ENCODE measurements at regions not wholly inside any gene's neighbourhood (a gene's known extent, or its start where the extent isn't known, plus 50 kb on each side); places are given as distances from the start of the nearest gene placed in this dataset.

GRCh38 chr12:92503971-92504593 is 198.7 kb upstream of the PLEKHG7 start:
- Histone ChIP-seq H3K27me3 (ENCODE audit: control insufficient read depth, insufficient read depth, low read length) (no peaks in the 10 kb centered on the region), H3K36me3 (ENCODE audit: insufficient read depth, low read length) (no peaks in the 10 kb centered on the region), H3K4me2 (ENCODE audit: low read length) (peak overlapping the region; percentile 52), H3K4me3 (ENCODE audit: low read length) (no peak overlapping the region), H3K9ac (ENCODE audit: low read depth, low read length) (peak overlapping the region; percentile 14), H3K9me3 (replicated peaks; ENCODE audit: low read length) (no peaks in the 10 kb centered on the region), H3K4me1 (ENCODE audit: control insufficient read depth, insufficient read depth, low read length) (peaks cover 42% of the 10 kb centered on the region)

GRCh38 chr12:92503029-92503931 is 199.5 kb upstream of the PLEKHG7 start:
- Histone ChIP-seq H3K36me3 (ENCODE audit: insufficient read depth, low read length) (no peaks in the 10 kb centered on the region), H3K9ac (ENCODE audit: low read depth, low read length) (peak overlapping the region; percentile 14), H3K4me3 (ENCODE audit: low read length) (no peak overlapping the region), H3K9me3 (replicated peaks; ENCODE audit: low read length) (no peaks in the 10 kb centered on the region), H3K27me3 (ENCODE audit: control insufficient read depth, insufficient read depth, low read length) (no peaks in the 10 kb centered on the region), H3K4me2 (ENCODE audit: low read length) (peak overlapping the region; percentile 52), H3K4me1 (ENCODE audit: control insufficient read depth, insufficient read depth, low read length) (peaks cover 42% of the 10 kb centered on the region)

DNA sequence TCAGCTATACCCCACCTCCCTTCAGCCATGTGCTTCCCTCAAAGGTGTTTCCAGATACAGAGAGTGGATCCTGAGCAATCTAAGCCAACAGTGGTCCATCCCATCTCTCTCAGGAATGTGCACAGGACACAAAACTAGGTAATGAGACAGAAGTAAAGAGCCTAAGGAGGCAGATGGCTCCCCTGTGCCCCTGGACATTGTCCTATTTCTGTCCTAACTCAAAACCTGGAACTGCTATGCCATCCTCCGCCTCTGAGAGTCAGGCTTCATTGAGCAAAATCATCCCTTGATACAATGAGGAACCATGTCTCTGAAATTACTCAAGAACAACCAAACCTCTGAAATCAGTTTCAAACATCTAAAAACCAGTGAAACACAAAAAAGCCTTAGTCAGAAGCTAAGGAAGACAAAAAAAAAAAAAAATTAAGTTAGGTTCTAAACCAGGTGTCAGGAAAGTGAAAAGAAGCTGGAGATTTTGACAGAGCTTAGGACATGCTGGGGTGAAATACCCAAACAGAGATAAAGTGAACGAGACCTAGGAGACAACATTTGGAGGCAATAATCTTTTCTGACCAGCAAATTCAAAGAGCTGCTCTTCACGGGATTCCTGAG is 200.3 kb upstream of the PLEKHG7 start:
- H3K4me3 ChIP-seq (ENCODE audit: low read length): no peak overlapping the region
- no peaks in the 10 kb centered on the region for H3K27me3 ChIP-seq (ENCODE audit: control insufficient read depth, insufficient read depth, low read length)
- H3K4me2 ChIP-seq (ENCODE audit: low read length): no peak overlapping the region
- H3K4me1 ChIP-seq (ENCODE audit: control insufficient read depth, insufficient read depth, low read length): peaks cover 42% of the 10 kb centered on the region
- no peaks in the 10 kb centered on the region for H3K36me3 ChIP-seq (ENCODE audit: insufficient read depth, low read length)
- no peaks in the 10 kb centered on the region for H3K9me3 ChIP-seq (replicated peaks; ENCODE audit: low read length)
- no peak overlapping the region for H3K9ac ChIP-seq (ENCODE audit: low read depth, low read length)

DNA sequence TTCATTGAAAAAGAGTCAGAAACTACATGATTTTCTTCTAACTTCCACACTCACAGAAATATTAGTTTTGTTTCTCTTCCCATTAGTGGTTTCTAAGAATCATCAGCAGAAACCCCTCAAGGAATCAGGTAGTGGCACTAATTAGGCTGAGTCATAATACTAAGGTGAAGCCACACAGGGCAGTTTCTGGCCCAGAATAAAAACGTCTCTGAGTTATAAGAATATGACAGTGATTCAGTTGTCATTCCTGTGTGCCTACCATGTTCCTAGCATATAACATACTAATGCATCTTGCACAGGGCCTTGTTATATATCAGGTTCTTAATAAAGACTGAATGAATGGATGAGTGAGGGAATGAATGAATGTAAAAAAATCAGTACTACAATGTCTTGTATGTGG is 206.0 kb upstream of the PLEKHG7 start:
- H3K9me3 ChIP-seq (replicated peaks; ENCODE audit: low read length): no peaks in the 10 kb centered on the region
- no peaks in the 10 kb centered on the region for H3K27me3 ChIP-seq (ENCODE audit: control insufficient read depth, insufficient read depth, low read length)
- H3K4me1 ChIP-seq (ENCODE audit: control insufficient read depth, insufficient read depth, low read length): peaks cover 4% of the 10 kb centered on the region
- H3K4me2 ChIP-seq (ENCODE audit: low read length): no peak overlapping the region
- H3K36me3 ChIP-seq (ENCODE audit: insufficient read depth, low read length): no peaks in the 10 kb centered on the region
- H3K9ac ChIP-seq (ENCODE audit: low read depth, low read length): no peak overlapping the region
- H3K4me3 ChIP-seq (ENCODE audit: low read length): no peak overlapping the region

- no peaks in the 10 kb centered on the region for H3K9me3 ChIP-seq (replicated peaks; ENCODE audit: low read length)
- H3K4me2 ChIP-seq (ENCODE audit: low read length): no peak overlapping the region
- no peaks in the 10 kb centered on the region for H3K36me3 ChIP-seq (ENCODE audit: insufficient read depth, low read length)
- peaks cover 4% of the 10 kb centered on the region for H3K4me1 ChIP-seq (ENCODE audit: control insufficient read depth, insufficient read depth, low read length)
- no peak overlapping the region for H3K9ac ChIP-seq (ENCODE audit: low read depth, low read length)
- H3K4me3 ChIP-seq (ENCODE audit: low read length): no peak overlapping the region
- H3K27me3 ChIP-seq (ENCODE audit: control insufficient read depth, insufficient read depth, low read length): no peaks in the 10 kb centered on the region
These were observed 207.7 kb upstream of the PLEKHG7 start for GRCh38 chr12:92495108-92495507.

DNA sequence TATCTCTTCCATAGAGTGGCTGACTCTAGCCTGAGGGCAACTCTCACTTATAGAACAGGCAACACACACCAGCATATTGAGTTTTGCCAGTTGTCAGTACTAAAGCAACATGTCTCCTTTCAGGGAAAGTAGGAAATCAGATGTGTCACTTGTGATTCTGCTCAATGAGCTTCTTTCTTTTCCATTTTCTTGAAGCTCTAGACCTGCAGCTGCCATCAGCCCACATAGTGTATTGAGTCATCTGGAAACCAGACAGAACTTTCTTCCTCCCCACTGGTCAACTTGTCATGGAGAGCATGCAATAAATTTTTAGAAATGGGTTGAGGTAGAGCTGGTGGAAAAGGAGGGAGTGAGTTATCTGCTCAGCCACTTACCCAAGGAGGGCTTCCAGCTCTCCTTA is 209.0 kb upstream of the PLEKHG7 start:
- Histone ChIP-seq H3K4me1 (ENCODE audit: control insufficient read depth, insufficient read depth, low read length) (peaks cover 4% of the 10 kb centered on the region), H3K9me3 (replicated peaks; ENCODE audit: low read length) (no peaks in the 10 kb centered on the region), H3K4me3 (ENCODE audit: low read length) (no peak overlapping the region), H3K4me2 (ENCODE audit: low read length) (no peak overlapping the region), H3K9ac (ENCODE audit: low read depth, low read length) (no peak overlapping the region), H3K27me3 (ENCODE audit: control insufficient read depth, insufficient read depth, low read length) (no peaks in the 10 kb centered on the region), H3K36me3 (ENCODE audit: insufficient read depth, low read length) (no peaks in the 10 kb centered on the region)

GRCh38 chr12:92492995-92493394 is 209.8 kb upstream of the PLEKHG7 start:
- Histone ChIP-seq H3K4me2 (ENCODE audit: low read length) (no peak overlapping the region), H3K27me3 (ENCODE audit: control insufficient read depth, insufficient read depth, low read length) (no peaks in the 10 kb centered on the region), H3K4me1 (ENCODE audit: control insufficient read depth, insufficient read depth, low read length) (peaks cover 4% of the 10 kb centered on the region), H3K4me3 (ENCODE audit: low read length) (no peak overlapping the region), H3K9ac (ENCODE audit: low read depth, low read length) (no peak overlapping the region), H3K9me3 (replicated peaks; ENCODE audit: low read length) (no peaks in the 10 kb centered on the region), H3K36me3 (ENCODE audit: insufficient read depth, low read length) (no peaks in the 10 kb centered on the region)

GRCh38 chr12:92492291-92492690 is 210.5 kb upstream of the PLEKHG7 start:
- H3K4me3 ChIP-seq (ENCODE audit: low read length): no peak overlapping the region
- no peak overlapping the region for H3K4me2 ChIP-seq (ENCODE audit: low read length)
- no peaks in the 10 kb centered on the region for H3K9me3 ChIP-seq (replicated peaks; ENCODE audit: low read length)
- no peaks in the 10 kb centered on the region for H3K27me3 ChIP-seq (ENCODE audit: control insufficient read depth, insufficient read depth, low read length)
- peaks cover 4% of the 10 kb centered on the region for H3K4me1 ChIP-seq (ENCODE audit: control insufficient read depth, insufficient read depth, low read length)
- no peaks in the 10 kb centered on the region for H3K36me3 ChIP-seq (ENCODE audit: insufficient read depth, low read length)
- no peak overlapping the region for H3K9ac ChIP-seq (ENCODE audit: low read depth, low read length)

DNA sequence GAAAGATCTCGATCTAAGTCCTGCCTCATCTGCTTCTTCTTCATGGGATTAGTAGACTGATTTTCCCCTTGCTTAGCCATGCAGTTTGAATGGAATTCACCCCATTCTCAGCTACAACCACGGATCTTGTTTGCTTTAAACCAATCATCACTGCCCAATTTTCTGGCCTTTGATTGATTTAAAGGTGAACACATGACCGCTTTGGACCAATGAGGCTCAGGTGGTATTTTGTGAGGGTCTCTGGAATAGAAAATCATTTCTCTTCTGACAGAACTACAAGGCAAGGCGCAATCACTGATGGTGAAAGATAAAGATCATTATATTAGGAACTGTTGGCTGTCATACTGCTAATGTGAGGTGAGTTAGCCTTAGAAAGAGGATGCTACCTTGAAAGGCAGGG is 213.0 kb upstream of the PLEKHG7 start:
- Histone ChIP-seq H3K4me1 (ENCODE audit: control insufficient read depth, insufficient read depth, low read length) (peaks cover 14% of the 10 kb centered on the region), H3K27me3 (ENCODE audit: control insufficient read depth, insufficient read depth, low read length) (no peaks in the 10 kb centered on the region), H3K36me3 (ENCODE audit: insufficient read depth, low read length) (no peaks in the 10 kb centered on the region), H3K4me2 (ENCODE audit: low read length) (no peak overlapping the region), H3K4me3 (ENCODE audit: low read length) (no peak overlapping the region), H3K9ac (ENCODE audit: low read depth, low read length) (no peak overlapping the region), H3K9me3 (replicated peaks; ENCODE audit: low read length) (no peaks in the 10 kb centered on the region)

GRCh38 chr12:92488735-92489134 is 214.1 kb upstream of the PLEKHG7 start:
- Histone ChIP-seq H3K9ac (ENCODE audit: low read depth, low read length) (no peak overlapping the region), H3K4me1 (ENCODE audit: control insufficient read depth, insufficient read depth, low read length) (peaks cover 14% of the 10 kb centered on the region), H3K36me3 (ENCODE audit: insufficient read depth, low read length) (no peaks in the 10 kb centered on the region), H3K9me3 (replicated peaks; ENCODE audit: low read length) (no peaks in the 10 kb centered on the region), H3K4me3 (ENCODE audit: low read length) (no peak overlapping the region), H3K27me3 (ENCODE audit: control insufficient read depth, insufficient read depth, low read length) (no peaks in the 10 kb centered on the region), H3K4me2 (ENCODE audit: low read length) (no peak overlapping the region)

GRCh38 chr12:92487138-92487485 is 215.7 kb upstream of the PLEKHG7 start:
- H3K9ac ChIP-seq (ENCODE audit: low read depth, low read length): no peak overlapping the region
- no peaks in the 10 kb centered on the region for H3K9me3 ChIP-seq (replicated peaks; ENCODE audit: low read length)

More at GRCh38 chr12:92487138-92487485, 215.7 kb upstream of the PLEKHG7 start:
- Histone ChIP-seq H3K27me3 (ENCODE audit: control insufficient read depth, insufficient read depth, low read length) (no peaks in the 10 kb centered on the region), H3K36me3 (ENCODE audit: insufficient read depth, low read length) (no peaks in the 10 kb centered on the region), H3K4me3 (ENCODE audit: low read length) (no peak overlapping the region), H3K4me2 (ENCODE audit: low read length) (no peak overlapping the region), H3K4me1 (ENCODE audit: control insufficient read depth, insufficient read depth, low read length) (peaks cover 10% of the 10 kb centered on the region)

All from skeletal muscle satellite cell (primary cell).